ENCODE measurements at regions not wholly inside any gene's neighbourhood (a gene's known extent, or its start where the extent isn't known, plus 50 kb on each side); places are given as distances from the start of the nearest gene placed in this dataset.

DNA sequence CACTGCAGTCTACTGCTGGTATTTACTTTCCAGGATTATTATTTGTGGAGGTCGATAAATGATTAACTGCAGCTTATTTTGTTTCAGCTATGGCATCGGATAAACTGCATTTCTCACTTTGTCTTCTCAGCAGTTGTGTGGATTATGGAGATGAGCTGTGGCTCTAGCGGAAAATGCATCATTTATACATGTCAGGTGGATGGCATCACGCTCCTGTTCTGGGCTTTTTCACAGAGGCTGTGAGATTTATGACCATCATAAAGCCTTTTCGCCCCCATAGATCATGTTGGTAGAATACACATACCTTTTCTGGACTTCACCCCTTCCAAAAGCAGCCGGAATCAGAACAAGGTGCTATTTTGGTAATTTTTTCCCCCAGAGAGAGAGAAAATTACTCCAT is 118.8 kb upstream of the MAGEB18 start:
- no peak overlapping the region for H3K4me3 ChIP-seq (ENCODE audit: low read depth, low read length)
- no peaks in the 10 kb centered on the region for H3K27me3 ChIP-seq (ENCODE audit: insufficient read depth, low read depth, severe bottlenecking)
- no peak for DNase-seq

DNA sequence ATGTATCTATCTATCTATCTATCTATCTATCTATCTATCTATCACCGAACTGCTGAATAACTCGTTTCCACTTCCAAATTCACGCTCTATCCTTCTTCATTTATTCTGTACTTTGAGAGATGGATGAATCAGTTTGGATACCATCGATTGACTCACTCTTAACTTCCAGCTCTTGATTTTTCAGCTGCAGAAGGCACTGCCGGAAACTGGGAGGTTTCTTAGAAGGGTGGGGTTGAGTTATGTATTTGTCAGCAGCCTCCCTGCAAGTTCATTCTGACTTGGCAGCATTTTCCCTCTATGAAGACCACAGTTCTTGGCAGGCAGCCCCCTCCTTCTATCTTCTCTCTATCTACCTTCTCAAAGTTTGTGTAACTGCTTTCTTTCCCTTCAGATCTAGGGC is 112.0 kb upstream of the MAGEB18 start:
- no peaks in the 10 kb centered on the region for H3K36me3 ChIP-seq
- TF ChIP-seq, protein P1, sequence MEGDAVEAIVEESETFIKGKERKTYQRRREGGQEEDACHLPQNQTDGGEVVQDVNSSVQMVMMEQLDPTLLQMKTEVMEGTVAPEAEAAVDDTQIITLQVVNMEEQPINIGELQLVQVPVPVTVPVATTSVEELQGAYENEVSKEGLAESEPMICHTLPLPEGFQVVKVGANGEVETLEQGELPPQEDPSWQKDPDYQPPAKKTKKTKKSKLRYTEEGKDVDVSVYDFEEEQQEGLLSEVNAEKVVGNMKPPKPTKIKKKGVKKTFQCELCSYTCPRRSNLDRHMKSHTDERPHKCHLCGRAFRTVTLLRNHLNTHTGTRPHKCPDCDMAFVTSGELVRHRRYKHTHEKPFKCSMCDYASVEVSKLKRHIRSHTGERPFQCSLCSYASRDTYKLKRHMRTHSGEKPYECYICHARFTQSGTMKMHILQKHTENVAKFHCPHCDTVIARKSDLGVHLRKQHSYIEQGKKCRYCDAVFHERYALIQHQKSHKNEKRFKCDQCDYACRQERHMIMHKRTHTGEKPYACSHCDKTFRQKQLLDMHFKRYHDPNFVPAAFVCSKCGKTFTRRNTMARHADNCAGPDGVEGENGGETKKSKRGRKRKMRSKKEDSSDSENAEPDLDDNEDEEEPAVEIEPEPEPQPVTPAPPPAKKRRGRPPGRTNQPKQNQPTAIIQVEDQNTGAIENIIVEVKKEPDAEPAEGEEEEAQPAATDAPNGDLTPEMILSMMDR (IDR thresholded peaks at IDR 0.05; ENCODE audit: low read depth, low read length) = no peak
- H3K4me3 ChIP-seq (ENCODE audit: low read depth, low read length) = no peak overlapping the region
- DNase-seq = no peak
- no peaks in the 10 kb centered on the region for H3K9me3 ChIP-seq (ENCODE audit: severe bottlenecking)
- no peaks in the 10 kb centered on the region for H3K27me3 ChIP-seq (ENCODE audit: insufficient read depth, low read depth, severe bottlenecking)
- no peak overlapping the region for H3K27ac ChIP-seq

More for the DNA sequence above, 118.8 kb upstream of the MAGEB18 start:
- TF ChIP-seq, protein P1 (IDR thresholded peaks at IDR 0.05; ENCODE audit: low read depth, low read length) = no peak
- Histone ChIP-seq H3K9me3 (ENCODE audit: severe bottlenecking) (no peaks in the 10 kb centered on the region), H3K36me3 (no peaks in the 10 kb centered on the region), H3K27ac (no peak overlapping the region)

DNA sequence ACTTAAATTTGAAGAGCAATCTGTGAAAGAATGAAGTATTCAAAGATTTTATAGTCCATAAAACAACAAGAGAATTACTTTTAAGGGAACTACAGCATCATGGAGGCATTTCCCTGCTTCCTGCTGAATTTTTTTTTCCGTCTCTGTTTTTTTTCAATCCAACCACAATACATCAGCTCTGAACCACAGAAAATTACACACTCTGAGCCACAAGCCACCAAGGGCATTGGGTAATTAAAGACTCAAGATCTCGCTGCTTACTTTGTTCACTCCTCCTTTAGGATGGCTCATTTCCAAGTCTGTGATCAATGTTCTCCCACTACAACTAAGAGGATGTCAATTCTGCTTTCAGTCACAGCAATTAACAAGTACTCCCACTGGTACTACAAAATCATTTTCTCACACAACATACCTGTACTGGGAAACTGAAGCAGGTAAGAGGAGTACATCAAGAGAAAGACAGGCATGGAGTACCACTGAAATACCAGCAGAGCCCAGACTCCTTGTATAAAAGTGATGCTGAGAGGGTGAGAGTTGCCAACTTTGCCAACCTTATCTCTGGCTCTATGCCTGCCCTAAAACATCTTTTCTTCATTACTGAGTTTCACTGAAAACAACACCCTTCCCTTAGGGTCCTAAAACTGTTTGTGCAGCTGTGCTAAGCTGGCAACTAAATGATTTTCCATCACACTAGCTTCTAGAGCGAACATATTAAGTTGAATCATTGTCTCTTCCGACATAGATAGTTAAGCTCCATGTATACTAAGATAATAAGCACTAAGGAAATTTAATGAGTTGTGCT is 105.8 kb upstream of the MAGEB18 start:
- TF ChIP-seq, protein P1 (IDR thresholded peaks at IDR 0.05; ENCODE audit: low read depth, low read length) = no peak
- no peak overlapping the region for H3K27ac ChIP-seq
- no peak for DNase-seq
- H3K27me3 ChIP-seq (ENCODE audit: insufficient read depth, low read depth, severe bottlenecking) = no peaks in the 10 kb centered on the region
- no peak overlapping the region for H3K4me3 ChIP-seq (ENCODE audit: low read depth, low read length)
- no peaks in the 10 kb centered on the region for H3K9me3 ChIP-seq (ENCODE audit: severe bottlenecking)
- H3K36me3 ChIP-seq = no peaks in the 10 kb centered on the region

DNA sequence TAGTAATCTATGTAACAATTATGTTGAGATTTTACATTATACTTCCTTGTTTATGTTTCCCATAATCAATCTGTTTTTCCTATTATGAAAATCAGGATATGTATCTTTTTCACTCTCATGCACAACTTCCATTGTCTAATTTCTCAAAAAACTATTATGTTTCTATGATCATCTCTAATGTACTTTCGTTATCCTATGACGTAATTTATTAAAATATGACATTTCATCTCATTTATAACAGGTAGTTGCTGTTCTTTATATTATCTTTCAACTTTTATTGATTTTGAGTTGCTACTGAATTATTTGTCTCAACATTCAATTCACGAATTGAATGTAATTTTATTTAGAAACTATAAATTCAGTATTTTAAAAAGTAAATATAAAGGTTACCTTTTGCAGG is 100.8 kb upstream of the MAGEB18 start:
- Histone ChIP-seq H3K9me3 (ENCODE audit: severe bottlenecking) (no peaks in the 10 kb centered on the region), H3K36me3 (no peaks in the 10 kb centered on the region), H3K4me3 (ENCODE audit: low read depth, low read length) (no peak overlapping the region), H3K27ac (no peak overlapping the region), H3K27me3 (ENCODE audit: insufficient read depth, low read depth, severe bottlenecking) (no peaks in the 10 kb centered on the region)
- DNase-seq = no peak
- TF ChIP-seq, protein P1 (IDR thresholded peaks at IDR 0.05; ENCODE audit: low read depth, low read length) = no peak

DNA sequence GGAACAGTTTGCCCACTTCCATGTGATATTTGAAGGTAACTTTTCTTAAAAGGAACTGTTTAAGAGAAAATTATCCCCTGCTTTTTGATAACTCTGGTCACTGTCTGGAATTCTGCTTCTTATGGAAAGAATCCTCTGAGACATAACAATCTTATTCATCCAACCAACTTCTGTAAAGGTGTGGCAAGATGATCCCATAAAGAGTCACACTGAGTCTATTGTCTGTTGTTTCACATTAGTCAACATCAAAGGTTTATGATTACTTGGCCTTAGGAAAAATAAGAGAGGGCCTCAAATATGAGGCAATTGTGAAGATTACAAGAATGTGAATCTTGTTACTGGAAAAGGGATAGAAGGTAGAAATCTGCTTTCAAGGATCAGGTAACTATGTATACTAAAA is 88.0 kb upstream of the MAGEB18 start:
- no peaks in the 10 kb centered on the region for H3K9me3 ChIP-seq (ENCODE audit: severe bottlenecking)
- TF ChIP-seq, protein P1 (IDR thresholded peaks at IDR 0.05; ENCODE audit: low read depth, low read length) = no peak
- no peak overlapping the region for H3K27ac ChIP-seq
- no peak overlapping the region for H3K4me3 ChIP-seq (ENCODE audit: low read depth, low read length)
- DNase-seq = no peak
- no peaks in the 10 kb centered on the region for H3K27me3 ChIP-seq (ENCODE audit: insufficient read depth, low read depth, severe bottlenecking)
- H3K36me3 ChIP-seq = no peaks in the 10 kb centered on the region

DNA sequence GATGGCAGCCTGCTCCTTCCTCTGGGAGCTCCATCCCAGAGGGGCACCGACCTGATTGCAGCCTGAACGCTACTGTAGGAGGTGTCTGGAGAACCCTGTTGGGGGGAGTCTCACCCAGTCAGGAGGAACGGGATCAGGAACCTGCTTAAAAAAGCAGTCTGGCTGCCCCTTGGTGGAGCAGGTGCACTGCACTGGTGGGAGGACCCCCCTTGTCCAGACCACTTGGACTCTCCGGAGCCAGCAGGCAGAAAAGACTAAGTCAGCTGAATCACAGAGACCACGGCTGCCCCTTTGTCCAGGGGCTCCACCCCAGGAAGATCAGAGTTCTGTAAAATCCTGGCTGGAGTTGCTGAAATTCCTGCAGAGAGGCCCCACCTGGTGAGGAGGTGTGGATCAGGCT is 67.3 kb upstream of the MAGEB18 start:
- Histone ChIP-seq H3K27me3 (ENCODE audit: insufficient read depth, low read depth, severe bottlenecking) (no peaks in the 10 kb centered on the region), H3K4me3 (ENCODE audit: low read depth, low read length) (no peak overlapping the region), H3K27ac (no peak overlapping the region), H3K36me3 (no peaks in the 10 kb centered on the region), H3K9me3 (ENCODE audit: severe bottlenecking) (no peaks in the 10 kb centered on the region)
- no peak for DNase-seq
- TF ChIP-seq, protein P1 (IDR thresholded peaks at IDR 0.05; ENCODE audit: low read depth, low read length) = no peak
